HUDEP-2 (cell line): ENCODE measurements at regions not wholly inside any gene's neighbourhood (a gene's known extent, or its start where the extent isn't known, plus 50 kb on each side); places are given as distances from the start of the nearest gene placed in this dataset.

ENCODE experiments used
- DNase-seq, 76 experiments: peaks; one replicate each; lab custom pipeline; 2025; ENCODE audit not compliant: unreplicated experiment in 76 of 76; lab: John Stamatoyannopoulos, UW

- DNase-seq, result no peak
Measured at GRCh38 chr11:134719397-134719796, 307.4 kb upstream of the B3GAT1 start.

- DNase-seq, result no peak
Measured at GRCh38 chr11:134716582-134716981, 304.5 kb upstream of the B3GAT1 start.

DNA sequence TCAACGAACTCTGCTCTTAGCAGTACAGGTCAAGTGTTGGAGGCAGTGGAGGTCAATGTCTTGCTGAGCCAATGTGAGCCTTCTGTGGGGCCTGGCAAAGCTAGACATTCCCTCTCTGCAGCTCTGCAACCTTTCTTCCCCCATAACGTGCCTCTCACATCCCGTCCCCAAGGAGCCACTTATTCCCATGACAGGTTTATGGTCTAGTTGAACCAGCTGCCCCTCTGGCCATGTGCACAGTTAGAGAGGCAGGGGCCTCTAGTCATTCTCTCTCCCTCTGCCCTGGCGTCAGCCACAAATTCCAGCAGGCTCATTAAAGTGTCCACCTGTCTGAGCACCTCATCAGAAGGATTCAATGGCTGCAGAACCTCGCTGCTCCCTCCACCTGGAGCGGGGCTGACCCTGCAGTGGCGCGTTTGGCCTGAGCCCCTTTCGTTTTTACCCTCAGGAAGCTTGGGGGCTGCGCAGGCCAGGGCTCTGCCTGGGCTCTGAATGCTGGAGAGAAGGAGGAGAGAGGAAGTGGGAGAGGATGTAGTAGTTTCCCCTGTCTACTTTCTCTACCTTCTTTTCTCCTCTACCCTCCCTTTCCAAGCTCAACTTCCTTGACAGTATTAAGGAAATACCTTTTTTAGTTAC, 302.1 kb upstream of the B3GAT1 start:
- no peak for DNase-seq

DNA sequence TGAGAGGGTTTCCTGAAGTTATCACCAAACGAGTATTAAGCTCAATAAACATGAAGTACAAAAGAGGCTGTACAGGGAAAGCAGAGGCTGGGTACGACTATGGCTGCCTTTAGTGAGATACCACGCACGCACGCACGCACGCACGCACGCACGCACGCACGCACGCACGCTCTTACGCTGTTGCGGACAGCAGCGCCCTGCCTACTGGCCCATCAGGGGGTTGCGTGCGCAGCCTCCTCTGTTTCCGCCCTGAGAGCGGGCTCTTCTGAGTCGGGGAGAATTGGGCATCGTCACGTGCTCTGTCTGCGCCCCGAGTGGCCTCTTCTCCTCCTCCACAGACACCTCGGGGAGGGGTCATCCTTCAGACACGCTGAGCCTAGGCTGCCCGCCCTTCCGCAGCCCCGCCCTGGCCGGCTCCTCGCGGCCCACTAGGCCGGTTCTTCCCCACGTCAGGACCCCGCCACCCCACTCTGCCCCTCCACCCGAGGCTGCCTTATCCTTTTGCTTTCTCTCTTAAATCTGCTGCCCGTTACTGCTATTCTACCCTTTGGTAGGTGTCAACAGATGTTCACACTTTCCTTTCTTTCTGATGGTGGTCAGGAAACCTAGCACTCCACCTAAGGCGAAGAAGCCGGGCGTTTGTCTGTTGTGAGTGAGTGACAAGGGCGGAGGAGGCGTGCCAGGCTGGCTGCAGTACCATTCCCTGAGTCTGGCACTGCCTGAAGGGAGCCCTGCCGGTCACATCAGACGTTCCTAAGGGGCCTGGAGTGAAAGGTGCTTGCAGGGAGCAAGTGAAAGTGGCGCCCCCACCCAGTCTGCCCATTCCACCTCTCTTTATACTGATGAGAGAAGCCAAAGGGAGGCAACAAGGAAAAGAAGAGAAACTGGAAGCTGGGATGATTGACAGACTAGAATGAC, 300.4 kb upstream of the B3GAT1 start:
- no peak for DNase-seq

- DNase-seq, result no peak
Measured at GRCh38 chr11:134711588-134711987, 299.5 kb upstream of the B3GAT1 start.

GRCh38 chr11:134710861-134711407, 298.9 kb upstream of the B3GAT1 start:
- DNase-seq, result no peak

GRCh38 chr11:134705858-134706257, 293.8 kb upstream of the B3GAT1 start:
- no peak for DNase-seq

DNA sequence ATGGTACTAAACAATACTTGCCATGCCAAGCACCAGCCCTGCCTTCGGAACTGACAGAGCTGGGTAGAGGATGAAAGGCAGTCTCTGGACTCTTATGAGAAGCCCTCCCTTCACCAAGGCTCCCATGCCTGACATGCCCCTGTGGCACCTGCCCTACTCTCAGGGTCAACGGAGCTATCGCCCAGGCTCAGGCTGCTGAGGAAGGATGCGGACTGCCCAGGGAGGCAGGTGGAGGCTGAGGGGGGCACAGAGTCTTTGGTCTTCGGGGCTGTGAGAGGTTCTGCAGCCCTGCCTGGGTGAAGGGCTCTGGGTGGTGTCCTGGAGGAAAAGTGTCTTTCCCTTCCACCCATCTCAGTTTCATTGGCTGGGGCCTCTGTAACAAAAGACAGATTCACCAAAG, 290.8 kb upstream of the B3GAT1 start:
- no peak for DNase-seq

DNA sequence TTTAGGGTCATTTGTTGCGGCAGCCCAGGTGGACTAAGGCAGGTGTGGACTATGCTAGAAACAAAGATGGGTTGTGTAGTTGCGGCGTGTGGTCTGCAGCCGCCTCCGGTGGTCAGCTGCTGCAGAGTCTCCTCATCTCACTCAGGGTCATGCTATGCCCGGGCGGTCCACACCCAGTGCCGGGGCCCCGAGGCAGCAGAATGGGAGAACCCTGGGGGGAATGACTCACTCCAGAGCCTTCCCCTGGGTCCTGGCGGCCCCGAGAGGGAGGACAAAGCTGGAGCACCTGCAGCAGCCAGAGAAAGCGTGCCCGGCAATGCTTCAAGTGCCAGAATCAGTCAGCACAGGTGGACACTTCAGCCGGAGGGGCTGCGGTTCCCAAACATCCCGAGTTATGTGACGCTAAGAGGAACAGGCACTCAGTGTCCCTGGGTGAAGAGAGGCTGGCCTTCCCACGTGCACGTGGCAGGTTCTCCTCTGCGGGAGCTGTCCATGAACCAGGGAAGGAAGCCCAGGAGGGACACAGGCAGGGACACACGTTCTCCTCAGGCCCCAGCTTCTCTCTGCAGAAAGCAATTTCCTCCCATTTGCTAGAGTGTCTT, 289.6 kb upstream of the B3GAT1 start:
- DNase-seq, result no peak

DNA sequence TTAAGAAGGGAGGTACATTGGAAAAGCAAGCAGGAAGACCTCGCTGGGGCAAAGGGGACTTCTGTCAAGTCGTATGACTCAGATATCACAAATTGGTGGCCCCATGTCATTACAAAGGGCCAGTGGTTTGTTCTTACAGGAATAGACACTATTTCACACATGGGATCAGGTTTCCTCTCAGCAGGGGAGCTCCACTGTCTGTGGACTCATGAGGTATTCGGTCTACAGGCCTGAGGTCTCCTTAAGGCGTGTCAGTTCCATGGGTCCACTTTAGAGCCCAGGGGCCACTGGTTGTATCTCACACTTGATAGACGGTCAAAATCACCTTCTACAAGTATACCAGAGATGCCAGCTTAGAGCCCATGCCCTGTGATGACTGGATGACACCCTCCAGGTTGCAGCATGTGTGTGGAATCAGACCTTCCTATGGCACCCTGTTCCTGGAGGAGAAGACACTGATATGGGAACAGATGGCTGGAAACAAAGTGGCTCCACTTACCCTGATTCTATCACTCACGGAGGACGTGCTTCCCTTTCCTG, 288.1 kb upstream of the B3GAT1 start:
- no peak for DNase-seq

- no peak for DNase-seq
Measured at GRCh38 chr11:134696455-134696854, 284.4 kb upstream of the B3GAT1 start.

- DNase-seq, result no peak
Measured at GRCh38 chr11:134691985-134692384, 279.9 kb upstream of the B3GAT1 start.

DNA sequence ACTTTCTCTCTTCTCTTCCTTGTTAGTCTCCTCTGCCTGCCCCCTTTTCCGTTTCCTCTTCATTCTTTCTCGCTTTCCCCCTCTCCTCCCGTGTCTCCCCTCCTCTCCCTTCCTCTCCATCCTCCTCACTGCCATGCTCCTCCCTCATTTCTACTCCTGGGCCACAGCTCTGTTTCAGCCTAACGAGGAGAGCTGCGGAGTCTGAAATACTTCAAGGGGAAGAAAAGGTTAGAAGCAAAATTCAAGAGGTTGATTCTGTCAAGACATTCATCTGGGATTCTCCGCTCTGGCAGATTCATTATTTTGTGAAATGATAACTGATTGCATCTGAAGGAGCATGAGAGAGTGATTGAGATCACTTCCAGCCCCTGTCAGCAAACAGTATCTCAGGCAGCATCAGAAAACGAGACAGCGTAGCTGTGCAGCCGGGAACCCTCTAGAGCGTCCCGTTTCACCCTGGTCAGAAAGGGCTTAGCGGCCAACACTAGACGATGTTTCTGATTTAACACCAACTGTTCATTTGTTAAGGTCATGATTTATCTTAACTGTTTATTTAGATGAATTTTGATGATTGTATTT, 279.3 kb upstream of the B3GAT1 start:
- no peak for DNase-seq

DNA sequence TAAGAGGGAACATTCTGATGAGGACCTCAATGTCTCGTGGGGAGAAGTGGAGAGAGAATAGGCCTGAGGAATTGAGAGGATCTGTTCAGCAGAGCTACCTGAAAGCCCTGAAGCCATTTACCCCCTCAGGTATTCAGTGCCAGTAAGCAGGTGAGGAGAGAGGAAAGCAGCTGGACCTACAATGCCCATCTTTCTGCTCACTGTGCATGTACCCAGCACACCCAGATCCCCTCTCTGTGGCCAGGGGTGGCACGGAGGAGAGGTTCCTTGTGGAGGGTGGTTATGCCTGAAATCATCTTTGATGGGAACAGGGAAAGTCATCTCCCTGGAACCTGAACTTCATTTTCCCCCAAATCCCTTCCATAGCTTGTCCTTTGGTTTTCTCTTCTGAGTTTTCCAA, 277.8 kb upstream of the B3GAT1 start:
- no peak for DNase-seq

DNA sequence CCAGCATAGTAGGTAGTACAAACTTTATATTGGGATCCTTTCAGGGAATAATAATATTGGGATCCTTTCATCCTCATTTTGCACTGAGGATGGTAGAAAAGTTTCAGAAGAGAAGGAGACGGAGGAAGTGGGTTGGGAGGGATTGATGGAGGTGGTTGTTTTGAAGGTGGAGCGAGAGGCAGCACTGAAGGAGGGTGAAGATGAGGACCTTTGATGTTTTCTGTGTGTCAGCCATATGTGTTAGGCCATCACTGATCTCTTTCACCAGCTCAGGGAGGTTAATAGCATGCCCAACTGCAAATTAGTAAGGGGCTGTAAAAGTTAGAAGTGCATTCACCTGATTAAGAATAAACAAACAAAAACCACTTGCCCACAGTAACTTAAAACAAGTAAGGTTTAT, 275.5 kb upstream of the B3GAT1 start:
- no peak for DNase-seq

GRCh38 chr11:134686460-134687061, 274.5 kb upstream of the B3GAT1 start:
- no peak for DNase-seq

- no peak for DNase-seq
Measured at GRCh38 chr11:134685793-134686380, 273.8 kb upstream of the B3GAT1 start.

- DNase-seq, result no peak
Measured at GRCh38 chr11:134684576-134684975, 272.5 kb upstream of the B3GAT1 start.

DNA sequence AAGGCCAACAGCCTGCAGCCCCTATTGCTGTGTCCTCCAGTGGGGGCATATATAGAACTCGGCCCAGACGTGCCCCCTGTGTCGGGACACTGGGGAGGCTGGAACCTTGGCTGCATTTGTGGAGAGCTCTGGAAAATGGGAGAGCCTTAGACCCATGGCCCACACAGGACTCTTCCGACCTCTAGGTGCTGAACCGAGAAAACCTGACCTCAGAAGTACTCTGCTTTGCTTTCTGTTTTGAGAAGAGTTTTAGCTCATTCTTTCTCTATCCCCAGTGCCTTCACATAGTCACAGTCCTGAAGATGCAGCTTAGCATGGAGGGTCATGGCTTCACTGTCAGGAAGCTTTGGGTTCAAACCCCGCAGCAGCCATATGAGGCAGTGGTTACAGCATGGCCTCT, 271.8 kb upstream of the B3GAT1 start:
- DNase-seq, result no peak

GRCh38 chr11:134682577-134682976, 270.5 kb upstream of the B3GAT1 start:
- no peak for DNase-seq
